H1 (cell line): ENCODE measurements at regions not wholly inside any gene's neighbourhood (a gene's known extent, or its start where the extent isn't known, plus 50 kb on each side); places are given as distances from the start of the nearest gene placed in this dataset.

Experiments used
- CTCF ChIA-PET: fragments of 300-600 bp; sonication (Branson Sonifier 250); formaldehyde crosslinking; loops from one replicate; lab custom pipeline; 2021; ENCODE audit not compliant: partially characterized antibody; lab: Charles Lee
- POLR2A ChIA-PET: fragments of 300-600 bp; sonication (Branson Sonifier 250); formaldehyde crosslinking; loops from one replicate; lab custom pipeline; 2021; ENCODE audit warnings: inconsistent platforms; ENCODE audit not compliant: partially characterized antibody; lab: Charles Lee
- DNase-seq, 2 experiments: peaks; one replicate each; pipeline versions ENCODE4 v3.0.0 to v3.0.0-alpha.2; 2010 to 2022; ENCODE audit warnings: low spot score in 2 of 2, low read depth in 1 of 2, mixed read lengths in 1 of 2
- FAIRE-seq: peaks from 2 replicates; lab custom pipeline; 2011; peaks lifted over from hg19 to GRCh38; lab: Jason Lieb, UNC
- H2AFZ ChIP-seq: 2 replicates; pipeline ENCODE4 v1.8.1; 2012; ENCODE audit warnings: low read length, inconsistent platforms
- H2AK5ac ChIP-seq: 2 replicates; pipeline ENCODE4 v1.6.1; 2013; ENCODE audit warnings: low read depth, low read length
- H2BK120ac ChIP-seq: replicated peaks from 2 replicates; pipeline ENCODE3; 2013; ENCODE audit warnings: low read depth, low read length, inconsistent platforms
- H2BK12ac ChIP-seq: 2 replicates; pipeline ENCODE4 v1.6.1; 2013; ENCODE audit warnings: low read depth, low read length
- H2BK15ac ChIP-seq: 2 replicates; pipeline ENCODE4 v1.6.1; 2013; ENCODE audit warnings: low read length
- H2BK20ac ChIP-seq: 2 replicates; pipeline ENCODE4 v1.6.1; 2013; ENCODE audit warnings: low read length
- H2BK5ac ChIP-seq: 2 replicates; pipeline ENCODE4 v1.6.1; 2013; ENCODE audit warnings: low read depth, low read length
- H3K14ac ChIP-seq: 2 replicates; pipeline ENCODE4 v1.6.1; 2013; ENCODE audit warnings: inconsistent platforms; ENCODE audit not compliant: insufficient read length
- H3K18ac ChIP-seq: 2 replicates; pipeline ENCODE4 v1.6.1; 2013; ENCODE audit warnings: low read length; ENCODE audit errors: extremely low read depth
- H3K23ac ChIP-seq: 2 replicates; pipeline ENCODE4 v1.6.1; 2013; ENCODE audit warnings: inconsistent platforms; ENCODE audit not compliant: insufficient read length
- H3K23me2 ChIP-seq: 2 replicates; pipeline ENCODE4 v1.6.1; 2013; ENCODE audit warnings: low read depth, low read length
- H3K27ac ChIP-seq: 2 replicates; pipeline ENCODE4 v1.6.1; 2011; ENCODE audit warnings: low read depth, low read length, inconsistent platforms
- H3K27me3 ChIP-seq, 4 experiments: replicated peaks in 1 of 4; 1 replicate in 1 of 4; 2 replicates in 3 of 4; pipeline versions ENCODE4 v1.6.1 to v1.8.1; 2011 to 2013; ENCODE audit warnings: low read length in 3 of 4, mild to moderate bottlenecking in 3 of 4, inconsistent platforms in 2 of 4, mixed read lengths in 2 of 4, moderate library complexity in 1 of 4; ENCODE audit not compliant: control insufficient read depth in 3 of 4, insufficient read depth in 3 of 4; ENCODE audit errors: extremely low read depth in 1 of 4
- H3K36me3 ChIP-seq, 4 experiments: 2 replicates each; pipeline versions ENCODE4 v1.6.1 to v1.8.1; 2011 to 2013; ENCODE audit warnings: mild to moderate bottlenecking in 4 of 4, low read length in 3 of 4, moderate library complexity in 2 of 4, control low read depth in 1 of 4, inconsistent platforms in 1 of 4; ENCODE audit not compliant: insufficient read depth in 4 of 4, control insufficient read depth in 2 of 4
- H3K4ac ChIP-seq: replicated peaks from 2 replicates; pipeline ENCODE3; 2013; ENCODE audit warnings: low read length, low read depth, mixed read lengths, inconsistent platforms; ENCODE audit not compliant: insufficient read length
- H3K4me1 ChIP-seq, 4 experiments: replicated peaks in 1 of 4; 1 replicate in 1 of 4; 2 replicates in 3 of 4; pipeline versions ENCODE4 v1.6.1 to v1.8.1; 2011 to 2013; ENCODE audit warnings: low read length in 3 of 4, inconsistent platforms in 2 of 4, mixed read lengths in 1 of 4; ENCODE audit not compliant: insufficient read depth in 4 of 4, control insufficient read depth in 3 of 4
- H3K4me2 ChIP-seq, 2 experiments: 2 replicates each; pipeline versions ENCODE4 v1.6.1 to v1.8.1; 2011 to 2013; ENCODE audit warnings: low read depth in 2 of 2, low read length in 2 of 2, control low read depth in 1 of 2, inconsistent platforms in 1 of 2, mild to moderate bottlenecking in 1 of 2; ENCODE audit not compliant: insufficient read depth in 1 of 2
- H3K4me3 ChIP-seq, 4 experiments: fragments of 200-600, 300-600 bp in 1 of 4; sonication (generic), shearing (Covaris generic), sonication (Bioruptor Twin) in 1 of 4; 2 replicates each; pipeline versions ENCODE4 v1.5.1 to v1.8.1; 2011 to 2016; ENCODE audit warnings: low read length in 4 of 4, low read depth in 3 of 4, control low read depth in 2 of 4, inconsistent platforms in 2 of 4, mild to moderate bottlenecking in 2 of 4, mixed read lengths in 1 of 4, moderate library complexity in 1 of 4; ENCODE audit not compliant: insufficient read depth in 2 of 4; ENCODE audit errors: extremely low read depth in 1 of 4
- H3K56ac ChIP-seq: replicated peaks from 2 replicates; pipeline ENCODE3; 2013; ENCODE audit warnings: low read depth, mild to moderate bottlenecking, mixed read lengths, low read length, inconsistent platforms; ENCODE audit not compliant: insufficient read length
- H3K79me1 ChIP-seq: 2 replicates; pipeline ENCODE4 v1.6.1; 2013; ENCODE audit warnings: low read depth, low read length, control low read depth
- H3K79me2 ChIP-seq, 2 experiments: 2 replicates each; pipeline versions ENCODE4 v1.6.1 to v1.8.1; 2012 to 2013; ENCODE audit warnings: low read length in 2 of 2, mild to moderate bottlenecking in 2 of 2, inconsistent platforms in 1 of 2; ENCODE audit not compliant: insufficient read depth in 2 of 2, control insufficient read depth in 1 of 2
- H3K9ac ChIP-seq, 4 experiments: replicated peaks in 1 of 4; 1 replicate in 1 of 4; 2 replicates in 3 of 4; pipeline versions ENCODE4 v1.6.1 to v1.8.1; 2011 to 2013; ENCODE audit warnings: low read depth in 3 of 4, low read length in 3 of 4, control low read depth in 2 of 4, mild to moderate bottlenecking in 2 of 4, moderate library complexity in 2 of 4, inconsistent platforms in 1 of 4; ENCODE audit errors: extremely low read depth in 1 of 4
- H3K9me3 ChIP-seq, 2 experiments: 2 replicates each; pipeline versions ENCODE4 v1.6.1 to v1.8.1; 2012 to 2013; ENCODE audit warnings: mild to moderate bottlenecking in 2 of 2, moderate library complexity in 2 of 2, control low read depth in 1 of 2, inconsistent platforms in 1 of 2, low read depth in 1 of 2, low read length in 1 of 2, mixed read lengths in 1 of 2; ENCODE audit not compliant: insufficient read depth in 2 of 2
- H4K20me1 ChIP-seq, 2 experiments: replicated peaks in 1 of 2; 2 replicates each; pipeline versions ENCODE3 to v1.8.1; 2011 to 2013; ENCODE audit warnings: inconsistent platforms in 2 of 2, low read length in 2 of 2, mild to moderate bottlenecking in 1 of 2; ENCODE audit not compliant: insufficient read depth in 2 of 2, control insufficient read depth in 1 of 2
- H4K5ac ChIP-seq: 2 replicates; pipeline ENCODE4 v1.6.1; 2013; ENCODE audit warnings: low read length, low read depth, mixed read lengths, inconsistent platforms; ENCODE audit not compliant: insufficient read length
- H4K8ac ChIP-seq: 2 replicates; pipeline ENCODE4 v1.8.0; 2013; ENCODE audit warnings: mild to moderate bottlenecking, moderate library complexity, low read length, inconsistent platforms; ENCODE audit not compliant: insufficient read depth; ENCODE audit errors: extremely low read depth
- H4K91ac ChIP-seq: replicated peaks from 2 replicates; pipeline ENCODE3; 2013; ENCODE audit warnings: low read length, mixed read lengths, inconsistent platforms; ENCODE audit not compliant: insufficient read length
- CTCF ChIP-seq, 3 experiments: IDR thresholded peaks; 1 replicate in 2 of 3; 2 replicates in 1 of 3; pipeline versions ENCODE4 v1.5.1 to v1.6.1; 2011; ENCODE audit warnings: low read length in 3 of 3, mild to moderate bottlenecking in 3 of 3, inconsistent platforms in 2 of 3, low read depth in 1 of 3, moderate library complexity in 1 of 3; ENCODE audit not compliant: insufficient read depth in 1 of 3; ENCODE audit errors: control extremely low read depth in 1 of 3
- EZH2 ChIP-seq: fragments of 200-600 bp; sonication (generic); IDR thresholded peaks from 2 replicates; pipeline ENCODE4 v1.7.1; 2012; ENCODE audit warnings: low read depth, mild to moderate bottlenecking, moderate library complexity, low read length, inconsistent platforms; ENCODE audit not compliant: severe bottlenecking
- JUN ChIP-seq: IDR thresholded peaks from 2 replicates; pipeline ENCODE4 v1.6.1; 2011; ENCODE audit warnings: low read depth, mild to moderate bottlenecking, improper control_type of control experiment, low read length
- POLR2A ChIP-seq, 2 experiments: IDR thresholded peaks; 1 replicate in 1 of 2; 2 replicates in 1 of 2; pipeline ENCODE4 v1.6.1; 2011; ENCODE audit warnings: low read depth in 2 of 2, low read length in 2 of 2, mild to moderate bottlenecking in 2 of 2; ENCODE audit errors: control extremely low read depth in 1 of 2
- POLR2AphosphoS5 ChIP-seq: IDR thresholded peaks from 2 replicates; pipeline ENCODE4 v1.6.1; 2011; ENCODE audit warnings: low read depth, low read length
- RAD21 ChIP-seq, 2 experiments: IDR thresholded peaks in 1 of 2; conservative IDR thresholded peaks in 1 of 2; 2 replicates each; pipeline ENCODE4 v1.6.1; 2011; ENCODE audit warnings: low read depth in 2 of 2, low read length in 2 of 2, improper control_type of control experiment in 1 of 2, inconsistent platforms in 1 of 2, mild to moderate bottlenecking in 1 of 2, moderate library complexity in 1 of 2
- SIN3A ChIP-seq, 2 experiments: IDR thresholded peaks in 1 of 2; conservative IDR thresholded peaks in 1 of 2; 2 replicates each; pipeline ENCODE4 v1.6.1; 2011 to 2012; ENCODE audit warnings: low read length in 2 of 2, improper control_type of control experiment in 1 of 2, low read depth in 1 of 2, mild to moderate bottlenecking in 1 of 2
- WGBS, 2 experiments: shearing (Covaris generic) in 1 of 2; methylation state at CpG; one replicate each; pipeline versions ENCODE4 v1.1.6 to v1.1.7; 2013 to 2015; ENCODE audit warnings: low lambda C conversion rate in 2 of 2, mixed read lengths in 2 of 2, inconsistent platforms in 1 of 2, low coverage in 1 of 2, missing lambda C conversion rate in 1 of 2; ENCODE audit not compliant: insufficient replicate concordance in 2 of 2, insufficient coverage in 1 of 2, insufficient read length in 1 of 2; ENCODE audit errors: extremely low coverage in 1 of 2, missing lambda C conversion rate in 1 of 2; 5-methylcytosine and 5-hydroxymethylcytosine counted together

- no peak overlapping the region for H3K27ac ChIP-seq
- H3K4me2 ChIP-seq = no peak overlapping the region
- no peak overlapping the region for H4K5ac ChIP-seq
- no peak overlapping the region for H4K91ac ChIP-seq
- no peaks in the 10 kb centered on the region; the same call in 1 of the 2 replicates for H3K23me2 ChIP-seq
- DNase-seq (no peak), FAIRE-seq (no peak)
- H3K36me3 ChIP-seq = no peaks in the 10 kb centered on the region
- H3K14ac ChIP-seq = no peak overlapping the region
- peaks cover 0 to 4% of the 10 kb centered on the region in 2 experiments; a peak in 1 of 4 replicates for H3K9me3 ChIP-seq
- no peak overlapping the region for H2AFZ ChIP-seq
- H3K23ac ChIP-seq = no peak overlapping the region
- H2BK5ac ChIP-seq = no peak overlapping the region
- H3K27me3 ChIP-seq = no peaks in the 10 kb centered on the region
- H2AK5ac ChIP-seq = no peak overlapping the region
- H3K4ac ChIP-seq = no peak overlapping the region
- no peaks in the 10 kb centered on the region for H3K79me2 ChIP-seq
- POLR2A ChIA-PET = no interaction called here
- H3K4me3 ChIP-seq = no peak overlapping the region
- no peak overlapping the region for H2BK120ac ChIP-seq
- no peak overlapping the region for H3K9ac ChIP-seq
- no peak overlapping the region for H3K18ac ChIP-seq
- WGBS, 2 experiments = 95% methylated on average over 3 of the region's 3 CpGs; no CpG with 5 or more reads in 1 of the 2 experiments
- H2BK12ac ChIP-seq = no peak overlapping the region
- H4K8ac ChIP-seq = no peak overlapping the region
- H2BK20ac ChIP-seq = no peak overlapping the region
- no peaks in the 10 kb centered on the region for H3K79me1 ChIP-seq
- CTCF ChIA-PET = no interaction called here
- H4K20me1 ChIP-seq = no peaks in the 10 kb centered on the region
- H3K56ac ChIP-seq = no peak overlapping the region
- H3K4me1 ChIP-seq = no peaks in the 10 kb centered on the region; a peak in 1 of 7 replicates
- no peak overlapping the region for H2BK15ac ChIP-seq
- TF ChIP-seq POLR2AphosphoS5 (no peak), SIN3A (conservative IDR thresholded peaks at IDR 0.05 in 1 of 2, IDR thresholded peaks at IDR 0.05 in 1 of 2; ENCODE audit: low read depth in 1 of 2, low read length in 2 of 2) (no peak), POLR2A (IDR thresholded peaks at IDR 0.05; ENCODE audit: control extremely low read depth in 1 of 2, low read depth in 2 of 2, low read length in 2 of 2) (no peak), EZH2 (no peak), RAD21 (IDR thresholded peaks at IDR 0.05 in 1 of 2, conservative IDR thresholded peaks at IDR 0.05 in 1 of 2; ENCODE audit: low read depth in 2 of 2, low read length in 2 of 2) (no peak), JUN (no peak), CTCF (IDR thresholded peaks at IDR 0.05; ENCODE audit: control extremely low read depth in 1 of 3, insufficient read depth in 1 of 3, low read depth in 1 of 3, low read length in 3 of 3) (no peak)
Measured at GRCh38 chr21:14814991-14815390, 249.8 kb downstream of the NRIP1 start.
